ENCODE measurements at regions not wholly inside any gene's neighbourhood (a gene's known extent, or its start where the extent isn't known, plus 50 kb on each side); places are given as distances from the start of the nearest gene placed in this dataset.

GRCh38 chr13:44787617-44788016 lies 201.7 kb downstream of the NUFIP1 start:
- TF ChIP-seq RBM14 (IDR thresholded peaks at IDR 0.05; ENCODE audit: borderline replicate concordance, insufficient read depth, low read depth, low read length), result no peak
- TF ChIP-seq CREB5 (CRISPR knock-in tag; IDR thresholded peaks at IDR 0.05), result no peak
- no peak for TF ChIP-seq ZNF217 (CRISPR knock-in tag; IDR thresholded peaks at IDR 0.05)
- no peak for TF ChIP-seq SRF (CRISPR knock-in tag; IDR thresholded peaks at IDR 0.05)
- no peak for TF ChIP-seq RB1 (IDR thresholded peaks at IDR 0.05; ENCODE audit: low read depth)
- TF ChIP-seq SIN3A (IDR thresholded peaks at IDR 0.05; ENCODE audit: borderline replicate concordance in 2 of 2, control insufficient read depth in 1 of 2, low read depth in 2 of 2, low read length in 2 of 2), result no peak
- no peak for TF ChIP-seq ZNF512 (tag; IDR thresholded peaks at IDR 0.05)
- TF ChIP-seq JUND (IDR thresholded peaks at IDR 0.05; ENCODE audit: borderline replicate concordance, low read depth, low read length), result no peak
- no peak for TF ChIP-seq JUND (tag; IDR thresholded peaks at IDR 0.05; ENCODE audit: borderline replicate concordance, low read depth, low read length)
